Breast epithelium (tissue), 4 donors: ENCODE measurements at regions not wholly inside any gene's neighbourhood (a gene's known extent, or its start where the extent isn't known, plus 50 kb on each side); places are given as distances from the start of the nearest gene placed in this dataset.
"Not testable (repeated sequence)": the region's sequence is repeated elsewhere in the genome, so short reads cannot be mapped to it uniquely, and the experiment has no call there.

Source experiments
- DNase-seq, 2 donors: peaks; one replicate each; pipeline ENCODE4 v3.0.0-alpha.2; 2019; ENCODE audit warnings: low spot score in 2 of 2
- H3K27ac ChIP-seq, 2 donors: fragments of 200-600 bp; sonication (generic) in 1 of 2; one replicate each; pipeline ENCODE4 v1.5.1; 2016 to 2019; ENCODE audit warnings: mild to moderate bottlenecking in 1 of 2
- H3K27me3 ChIP-seq, 2 donors: fragments of 200-600 bp; sonication (generic) in 1 of 2; one replicate each; pipeline versions ENCODE4 v1.5.1 to v1.6.0; 2017 to 2019; ENCODE audit warnings: control low read depth in 1 of 2, mild to moderate bottlenecking in 1 of 2
- H3K36me3 ChIP-seq: fragments of 200-600 bp; one replicate; pipeline ENCODE4 v1.5.1; 2019
- H3K4me1 ChIP-seq, 2 donors: fragments of 200-600 bp; sonication (generic); one replicate each; pipeline ENCODE4 v1.5.1; 2016 to 2019; ENCODE audit warnings: control low read depth in 1 of 2
- H3K4me3 ChIP-seq, 3 donors: fragments of 200-600 bp; sonication (generic); 1 replicate in 2 of 3; 2 replicates in 1 of 3; pipeline ENCODE4 v1.5.1; 2016 to 2019; ENCODE audit warnings: mild to moderate bottlenecking in 3 of 3, moderate library complexity in 2 of 3
- H3K9me3 ChIP-seq, 2 donors: fragments of 200-600 bp; sonication (generic) in 1 of 2; one replicate each; pipeline ENCODE4 v1.5.1; 2016 to 2019; ENCODE audit warnings: control low read depth in 1 of 2
- CTCF ChIP-seq, 3 donors: fragments of 450-650 bp; IDR thresholded peaks; one replicate each; pipeline ENCODE4 v1.5.1; 2016 to 2017; ENCODE audit warnings: antibody characterized with exemption in 3 of 3, mild to moderate bottlenecking in 3 of 3, moderate library complexity in 3 of 3
- POLR2A ChIP-seq: fragments of 450-650 bp; IDR thresholded peaks from one replicate; pipeline ENCODE4 v1.6.1; 2016; ENCODE audit warnings: antibody characterized with exemption, mild to moderate bottlenecking, moderate library complexity
- POLR2AphosphoS5 ChIP-seq, 3 donors: sonication (generic); formaldehyde crosslinking; IDR thresholded peaks; one replicate each; pipeline ENCODE4 v1.6.1; 2017; ENCODE audit warnings: antibody characterized with exemption in 3 of 3
- intact Hi-C: fragments of 100-400 bp; cut with DNase I; formaldehyde crosslinking; loops from one replicate; pipeline ENCODE4 v1.15.1; 2023; ENCODE audit warnings: low total_unique reads

GRCh38 chr3:94794563-94794962 lies 731.7 kb downstream of the NSUN3 start:
- Histone ChIP-seq H3K9me3 (no peaks in the 10 kb centered on the region), H3K4me3 (no peak overlapping the region), H3K27ac (no peak overlapping the region), H3K36me3 (no peaks in the 10 kb centered on the region), H3K4me1 (no peaks in the 10 kb centered on the region), H3K27me3 (no peaks in the 10 kb centered on the region)
- DNase-seq: no peak
- TF ChIP-seq CTCF (IDR thresholded peaks at IDR 0.05) (no peak), POLR2A (no peak), POLR2AphosphoS5 (IDR thresholded peaks at IDR 0.05) (no peak)
- intact Hi-C loops: no loop called here

DNA sequence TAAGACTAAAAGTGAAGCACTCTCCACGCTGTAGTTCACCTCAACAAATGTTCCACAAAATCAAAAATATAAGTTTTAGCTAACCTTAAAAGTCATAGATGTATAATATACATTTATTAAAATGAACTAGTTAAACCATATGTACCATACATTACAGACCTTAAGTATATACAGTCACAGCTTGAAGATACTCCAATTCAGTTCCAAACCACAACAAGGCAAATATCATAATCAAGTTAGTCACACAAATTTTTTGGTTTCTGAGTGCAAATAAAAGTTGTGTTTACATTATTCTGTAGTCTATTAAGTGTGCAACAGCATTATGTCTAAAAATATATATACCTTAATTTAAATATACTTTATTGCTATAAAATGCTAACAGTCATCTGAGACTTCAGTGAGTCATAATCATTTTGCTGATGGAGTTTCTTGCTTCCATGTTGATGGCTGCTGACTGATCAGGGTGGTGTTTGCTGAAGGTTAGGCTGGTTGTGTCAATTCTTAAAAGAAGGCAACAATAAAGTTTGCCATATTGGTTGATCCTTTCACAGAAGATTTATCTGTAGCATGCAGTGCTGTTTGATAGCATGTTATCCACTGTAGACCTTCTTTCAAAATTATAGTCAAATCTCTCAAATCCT lies 736.7 kb downstream of the NSUN3 start:
- intact Hi-C loops: no loop called here
- H3K4me3 ChIP-seq: no peak overlapping the region
- no peak for DNase-seq
- H3K36me3 ChIP-seq: no peaks in the 10 kb centered on the region
- no peaks in the 10 kb centered on the region for H3K4me1 ChIP-seq
- TF ChIP-seq POLR2AphosphoS5 (IDR thresholded peaks at IDR 0.05): no peak
- no peak for TF ChIP-seq POLR2A
- H3K9me3 ChIP-seq: no peaks in the 10 kb centered on the region
- H3K27ac ChIP-seq: no peak overlapping the region
- no peaks in the 10 kb centered on the region for H3K27me3 ChIP-seq

DNA sequence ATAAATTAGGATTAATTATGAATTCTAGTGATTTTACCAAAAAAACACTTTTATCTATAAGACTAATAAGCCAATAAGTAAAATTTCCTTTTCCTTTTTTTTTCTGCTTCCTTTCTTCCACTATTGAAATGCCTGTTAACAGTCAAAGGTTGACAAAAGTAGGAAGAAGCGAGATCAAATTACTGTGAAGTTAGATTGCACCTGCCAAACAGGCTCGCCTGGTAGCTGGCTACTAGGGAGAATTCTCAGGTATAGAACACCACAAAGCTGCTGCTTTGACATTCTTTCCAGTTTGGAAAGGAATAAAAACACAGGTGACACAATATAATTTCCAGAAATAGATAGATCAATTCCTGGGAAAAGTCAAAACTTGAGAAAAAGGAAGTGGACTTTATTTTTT lies 749.0 kb downstream of the NSUN3 start:
- TF ChIP-seq CTCF (IDR thresholded peaks at IDR 0.05) (no peak), POLR2A (no peak), POLR2AphosphoS5 (IDR thresholded peaks at IDR 0.05) (no peak)
- intact Hi-C loops: no loop called here
- H3K4me3 ChIP-seq: no peak overlapping the region
- no peak overlapping the region for H3K27ac ChIP-seq
- no peaks in the 10 kb centered on the region for H3K9me3 ChIP-seq
- no peaks in the 10 kb centered on the region for H3K4me1 ChIP-seq
- no peaks in the 10 kb centered on the region for H3K36me3 ChIP-seq
- no peaks in the 10 kb centered on the region for H3K27me3 ChIP-seq
- DNase-seq: no peak

GRCh38 chr3:94821241-94821640 lies 758.4 kb downstream of the NSUN3 start:
- H3K9me3 ChIP-seq: no peaks in the 10 kb centered on the region
- no peak for TF ChIP-seq CTCF (IDR thresholded peaks at IDR 0.05)
- TF ChIP-seq POLR2A: no peak
- no peak for TF ChIP-seq POLR2AphosphoS5 (IDR thresholded peaks at IDR 0.05)
- no peak overlapping the region for H3K27ac ChIP-seq
- no peaks in the 10 kb centered on the region for H3K27me3 ChIP-seq
- no peaks in the 10 kb centered on the region for H3K4me1 ChIP-seq
- DNase-seq: no peak
- intact Hi-C loops: no loop called here
- no peaks in the 10 kb centered on the region for H3K36me3 ChIP-seq
- no peak overlapping the region for H3K4me3 ChIP-seq

GRCh38 chr3:94822298-94822697 lies 759.4 kb downstream of the NSUN3 start:
- H3K36me3 ChIP-seq: no peaks in the 10 kb centered on the region
- intact Hi-C loops: no loop called here
- no peak overlapping the region for H3K4me3 ChIP-seq
- H3K9me3 ChIP-seq: no peaks in the 10 kb centered on the region
- no peaks in the 10 kb centered on the region for H3K27me3 ChIP-seq
- no peak overlapping the region for H3K27ac ChIP-seq
- no peak for DNase-seq
- H3K4me1 ChIP-seq: no peaks in the 10 kb centered on the region
- TF ChIP-seq CTCF (IDR thresholded peaks at IDR 0.05) (no peak), POLR2AphosphoS5 (IDR thresholded peaks at IDR 0.05) (no peak), POLR2A (no peak)

DNA sequence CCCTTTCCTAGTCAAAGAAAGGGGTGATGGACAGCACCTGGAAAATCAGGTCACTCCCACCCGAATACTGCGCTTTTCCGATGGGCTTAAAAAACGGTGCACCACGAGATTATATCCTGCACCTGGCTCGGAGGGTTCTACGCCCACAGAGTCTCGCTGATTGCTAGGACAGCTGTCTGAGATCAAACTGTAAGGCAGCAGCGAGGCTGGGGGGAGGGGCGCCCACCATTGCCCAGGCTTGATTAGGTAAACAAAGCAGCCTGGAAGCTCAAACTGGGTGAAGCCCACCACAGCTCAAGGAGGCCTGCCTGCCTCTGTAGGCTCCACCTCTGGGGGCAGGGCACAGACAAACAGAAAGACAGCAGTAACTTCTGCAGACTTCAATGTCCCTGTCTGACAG lies 783.4 kb downstream of the NSUN3 start:
- H3K36me3 ChIP-seq, DNase-seq, H3K4me1 ChIP-seq, H3K4me3 ChIP-seq, intact Hi-C loops, H3K27ac ChIP-seq, H3K9me3 ChIP-seq, H3K27me3 ChIP-seq: not testable (repeated sequence)
